ENCODE measurements at regions not wholly inside any gene's neighbourhood (a gene's known extent, or its start where the extent isn't known, plus 50 kb on each side); places are given as distances from the start of the nearest gene placed in this dataset.

GRCh38 chr3:31358473-31359070 is 174.2 kb upstream of the STT3B start:
- DNase-seq: no peak

GRCh38 chr3:31361371-31362273 is 171.1 kb upstream of the STT3B start:
- DNase-seq: no peak

- DNase-seq: no peak
Observed at GRCh38 chr3:31364188-31364587, 168.5 kb upstream of the STT3B start.

GRCh38 chr3:31364711-31365110 is 168.0 kb upstream of the STT3B start:
- no peak for DNase-seq

- no peak for DNase-seq
Observed at GRCh38 chr3:31367518-31367917, 165.2 kb upstream of the STT3B start.

- DNase-seq: no peak
Observed at GRCh38 chr3:31369637-31370379, 162.9 kb upstream of the STT3B start.

GRCh38 chr3:31370380-31370666 is 162.4 kb upstream of the STT3B start:
- DNase-seq: no peak

GRCh38 chr3:31370681-31371080 is 162.0 kb upstream of the STT3B start:
- DNase-seq: no peak

GRCh38 chr3:31371484-31372177 is 161.1 kb upstream of the STT3B start:
- DNase-seq: no peak

- DNase-seq: no peak
Observed at GRCh38 chr3:31373681-31374080, 159.0 kb upstream of the STT3B start.

- DNase-seq: no peak
Observed at GRCh38 chr3:31377045-31377642, 155.6 kb upstream of the STT3B start.

- DNase-seq: no peak
Observed at GRCh38 chr3:31378231-31378630, 154.5 kb upstream of the STT3B start.

- DNase-seq: no peak
Observed at GRCh38 chr3:31379598-31379997, 153.1 kb upstream of the STT3B start.

GRCh38 chr3:31382856-31383255 is 149.9 kb upstream of the STT3B start:
- DNase-seq: no peak

GRCh38 chr3:31384117-31384516 is 148.6 kb upstream of the STT3B start:
- DNase-seq: no peak

GRCh38 chr3:31389939-31390338 is 142.8 kb upstream of the STT3B start:
- DNase-seq: no peak

- no peak for DNase-seq
Observed at GRCh38 chr3:31390466-31390865, 142.3 kb upstream of the STT3B start.

GRCh38 chr3:31391150-31391549 is 141.6 kb upstream of the STT3B start:
- DNase-seq: no peak

- DNase-seq: no peak
Observed at GRCh38 chr3:31392568-31392967, 140.2 kb upstream of the STT3B start.

GRCh38 chr3:31399271-31399670 is 133.5 kb upstream of the STT3B start:
- no peak for DNase-seq

GRCh38 chr3:31402117-31402516 is 130.6 kb upstream of the STT3B start:
- no peak for DNase-seq

GRCh38 chr3:31403197-31403596 is 129.5 kb upstream of the STT3B start:
- no peak for DNase-seq

- DNase-seq: no peak
Observed at GRCh38 chr3:31404871-31405270, 127.9 kb upstream of the STT3B start.

All from NK-92 treated with Interleukin-12 subunit alpha and Interleukin-12 subunit beta, amount 100 ng/mL, for 24 hours (cell line).